ENCODE measurements at regions not wholly inside any gene's neighbourhood (a gene's known extent, or its start where the extent isn't known, plus 50 kb on each side); places are given as distances from the start of the nearest gene placed in this dataset.

GRCh38 chr9:31137176-31138160 is 1247.0 kb upstream of the ACO1 start:
- ChIA-PET POLR2A (no interaction called here), CTCF (interaction anchor here (0.6 to 1.2 kb wide), 2 partner anchors 25 to 470 kb away, joined by 3 read pairs; no protein-coding TSS in a partner anchor)
- Histone ChIP-seq H3K27ac (ENCODE audit: extremely low read depth, low read depth, low read length) (no peak overlapping the region), H3K4me1 (ENCODE audit: control insufficient read depth, insufficient read depth, low read length) (no peaks in the 10 kb centered on the region), H3K4me3 (ENCODE audit: low read depth, low read length) (no peak overlapping the region), H3K9me3 (ENCODE audit: control insufficient read depth, insufficient read depth, low read depth, low read length) (no peaks in the 10 kb centered on the region), H3K36me3 (ENCODE audit: control insufficient read depth in 2 of 2, insufficient read depth in 1 of 2, low read length in 2 of 2) (no peaks in the 10 kb centered on the region)
- no peak for TF ChIP-seq ZNF768 (tag by site-specific recombination; IDR thresholded peaks at IDR 0.05)
- TF ChIP-seq GLI4 (tag by site-specific recombination; IDR thresholded peaks at IDR 0.05): no peak
- no peak for TF ChIP-seq ZFP41 (tag by site-specific recombination; IDR thresholded peaks at IDR 0.05; ENCODE audit: borderline replicate concordance)
- TF ChIP-seq ZFHX2 (tag by site-specific recombination; conservative IDR thresholded peaks at IDR 0.05): no peak
- no peak for TF ChIP-seq ZNF248 (tag by site-specific recombination; IDR thresholded peaks at IDR 0.05)
- no peak for TF ChIP-seq ZNF223 (tag by site-specific recombination; IDR thresholded peaks at IDR 0.05)
- TF ChIP-seq PBX3 (CRISPR knock-in tag; IDR thresholded peaks at IDR 0.05): no peak
- TF ChIP-seq ZNF112 (tag by site-specific recombination; IDR thresholded peaks at IDR 0.05): no peak
- no peak for TF ChIP-seq ZNF585B (tag by site-specific recombination; IDR thresholded peaks at IDR 0.05)
- TF ChIP-seq EGR2 (tag by site-specific recombination; IDR thresholded peaks at IDR 0.05; ENCODE audit: low read depth): no peak
- no peak for TF ChIP-seq ZNF658 (tag by site-specific recombination; IDR thresholded peaks at IDR 0.05)
- TF ChIP-seq ZNF184 (tag by site-specific recombination; IDR thresholded peaks at IDR 0.05): no peak
- no peak for TF ChIP-seq YY2 (tag by site-specific recombination; IDR thresholded peaks at IDR 0.05)
- no peak for TF ChIP-seq ZNF324 (tag by site-specific recombination; IDR thresholded peaks at IDR 0.05)
- TF ChIP-seq ZXDB (tag by site-specific recombination; IDR thresholded peaks at IDR 0.05): no peak
- TF ChIP-seq ZNF501 (tag by site-specific recombination; IDR thresholded peaks at IDR 0.05): no peak

- POLR2A ChIA-PET: no interaction called here
Observed at GRCh38 chr9:31140316-31140715, 1244.1 kb upstream of the ACO1 start.

More at GRCh38 chr9:31140316-31140715, 1244.1 kb upstream of the ACO1 start:
- Histone ChIP-seq H3K27ac (ENCODE audit: extremely low read depth, low read depth, low read length) (no peak overlapping the region), H3K9me3 (ENCODE audit: control insufficient read depth, insufficient read depth, low read depth, low read length) (no peaks in the 10 kb centered on the region), H3K36me3 (ENCODE audit: control insufficient read depth in 2 of 2, insufficient read depth in 1 of 2, low read length in 2 of 2) (no peaks in the 10 kb centered on the region), H3K4me1 (ENCODE audit: control insufficient read depth, insufficient read depth, low read length) (no peaks in the 10 kb centered on the region), H3K4me3 (ENCODE audit: low read depth, low read length) (no peak overlapping the region)
- CTCF ChIA-PET: interaction anchor here (0.7 kb wide), 1 partner anchor 788 kb away, joined by 3 read pairs; no protein-coding TSS in a partner anchor
- TF ChIP-seq ZNF510 (tag by site-specific recombination; IDR thresholded peaks at IDR 0.05; ENCODE audit: insufficient replicate concordance) (no peak), ZNF571 (tag by site-specific recombination; IDR thresholded peaks at IDR 0.05) (no peak), ZSCAN16 (tag by site-specific recombination; IDR thresholded peaks at IDR 0.05) (no peak), ZBTB7A (tag by site-specific recombination; IDR thresholded peaks at IDR 0.05; ENCODE audit: low read depth) (no peak), SP2 (tag by site-specific recombination; IDR thresholded peaks at IDR 0.05) (no peak), ZNF19 (tag by site-specific recombination; IDR thresholded peaks at IDR 0.05; ENCODE audit: low read depth) (no peak), ZNF629 (tag by site-specific recombination; IDR thresholded peaks at IDR 0.05) (no peak), ZNF2 (tag by site-specific recombination; IDR thresholded peaks at IDR 0.05) (no peak), ZBTB44 (tag by site-specific recombination; IDR thresholded peaks at IDR 0.05) (no peak), KLF16 (tag by site-specific recombination; IDR thresholded peaks at IDR 0.05) (no peak), ZNF416 (tag by site-specific recombination; IDR thresholded peaks at IDR 0.05) (no peak), ZNF404 (tag by site-specific recombination; IDR thresholded peaks at IDR 0.05) (no peak), KLF10 (tag by site-specific recombination; IDR thresholded peaks at IDR 0.05) (no peak), KLF8 (tag by site-specific recombination; IDR thresholded peaks at IDR 0.05) (no peak), WT1 (tag by site-specific recombination; IDR thresholded peaks at IDR 0.05) (no peak), AEBP2 (tag by site-specific recombination; IDR thresholded peaks at IDR 0.05; ENCODE audit: borderline replicate concordance) (no peak)

Measured in HEK293 (cell line).